Activated T-helper 2 cell treated with anti-CD3 and anti-CD28 coated beads, Interferon-gamma antibody, Interleukin-2, Interleukin-4, amounts not matched to agents 10 μg/mL and 5 μg/mL and 100 μg/mL, durations not matched to agents 14 hours and 24 hours and 36 hours (primary cell): ENCODE measurements at regions not wholly inside any gene's neighbourhood (a gene's known extent, or its start where the extent isn't known, plus 50 kb on each side); places are given as distances from the start of the nearest gene placed in this dataset.

Source experiments
- DNase-seq: peaks from one replicate; pipeline ENCODE4 v3.0.0; 2021; ENCODE audit warnings: low spot score
- H3K27ac Mint-ChIP-seq: one replicate; pipeline ENCODE4 v1.8.0; 2021; ENCODE audit warnings: mixed read lengths
- H3K27me3 Mint-ChIP-seq: one replicate; pipeline ENCODE4 v1.8.0; 2021; ENCODE audit warnings: low read depth, mixed read lengths
- H3K36me3 Mint-ChIP-seq: one replicate; pipeline ENCODE4 v1.8.0; 2021; ENCODE audit warnings: low read depth, mixed read lengths
- H3K4me1 Mint-ChIP-seq: one replicate; pipeline ENCODE4 v1.8.0; 2021; ENCODE audit warnings: low read depth, mixed read lengths
- H3K4me3 Mint-ChIP-seq: one replicate; pipeline ENCODE4 v1.8.0; 2021; ENCODE audit warnings: low read depth, mild to moderate bottlenecking, moderate library complexity, mixed read lengths
- H3K9me3 Mint-ChIP-seq: one replicate; pipeline ENCODE4 v1.8.0; 2021; ENCODE audit warnings: mixed read lengths
- intact Hi-C: fragments of 100-400 bp; cut with micrococcal nuclease; formaldehyde crosslinking; loops from one replicate; pipeline ENCODE4 v1.15.1; 2023

- DNase-seq = no peak
- no peak overlapping the region for H3K27ac Mint-ChIP-seq
- H3K4me3 Mint-ChIP-seq = no peak overlapping the region
- no peaks in the 10 kb centered on the region for H3K27me3 Mint-ChIP-seq
- no peaks in the 10 kb centered on the region for H3K4me1 Mint-ChIP-seq
- no peaks in the 10 kb centered on the region for H3K36me3 Mint-ChIP-seq
- intact Hi-C loops = no loop called here
- H3K9me3 Mint-ChIP-seq = no peaks in the 10 kb centered on the region
Observed at GRCh38 chr4:23481566-23481965, 408.3 kb downstream of the PPARGC1A start.

DNA sequence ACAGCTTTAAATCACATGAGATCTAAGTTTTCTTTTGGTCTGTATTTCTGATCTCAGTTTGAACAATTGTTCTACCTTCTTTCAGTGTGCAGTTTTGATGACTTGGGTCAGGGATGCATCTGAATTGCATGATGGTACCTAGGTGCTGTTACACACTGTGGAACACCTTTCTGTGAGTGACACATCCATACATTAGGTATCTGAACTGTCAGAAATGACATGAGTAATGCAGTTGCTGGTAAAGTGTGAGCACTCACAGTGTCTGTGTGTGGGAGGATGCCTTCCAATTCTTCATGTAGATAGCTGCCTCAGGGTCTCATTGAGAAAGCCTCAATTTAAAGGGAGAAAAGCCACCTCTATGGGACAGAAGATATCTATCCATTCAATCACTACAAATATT lies 411.9 kb downstream of the PPARGC1A start:
- H3K4me1 Mint-ChIP-seq = no peaks in the 10 kb centered on the region
- no peaks in the 10 kb centered on the region for H3K36me3 Mint-ChIP-seq
- intact Hi-C loops = no loop called here
- H3K27me3 Mint-ChIP-seq = no peaks in the 10 kb centered on the region
- DNase-seq = no peak
- no peaks in the 10 kb centered on the region for H3K9me3 Mint-ChIP-seq
- H3K4me3 Mint-ChIP-seq = no peak overlapping the region
- H3K27ac Mint-ChIP-seq = no peak overlapping the region

DNA sequence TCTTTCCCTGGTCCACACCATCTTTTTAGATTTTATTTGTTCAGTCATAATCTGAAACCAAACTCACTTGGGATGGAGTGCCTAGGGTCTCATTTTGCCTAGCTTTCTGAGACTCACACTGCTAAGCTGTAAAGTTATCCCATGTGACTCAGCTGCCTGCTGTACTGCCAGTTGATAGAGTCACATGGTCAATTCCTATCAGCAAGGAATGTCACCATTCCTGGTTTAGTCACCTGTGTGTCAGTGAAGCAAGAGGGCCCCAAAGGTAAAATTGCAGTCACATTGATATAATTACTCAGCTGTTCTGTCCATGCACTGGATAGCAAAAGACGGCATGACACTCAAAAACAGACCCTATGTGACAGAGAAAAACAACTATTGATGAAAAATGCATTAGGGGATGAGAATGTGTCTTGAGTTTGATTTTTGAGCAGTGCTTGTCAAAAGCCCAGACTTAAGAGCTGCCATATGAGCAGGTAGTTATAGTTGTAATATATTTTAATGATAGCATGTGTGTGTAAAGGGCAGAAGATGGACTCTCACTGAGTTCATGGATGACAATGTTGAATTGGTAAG lies 413.2 kb downstream of the PPARGC1A start:
- no peaks in the 10 kb centered on the region for H3K27me3 Mint-ChIP-seq
- no peaks in the 10 kb centered on the region for H3K36me3 Mint-ChIP-seq
- H3K4me1 Mint-ChIP-seq = no peaks in the 10 kb centered on the region
- no peak overlapping the region for H3K27ac Mint-ChIP-seq
- intact Hi-C loops = no loop called here
- no peak for DNase-seq
- H3K9me3 Mint-ChIP-seq = no peaks in the 10 kb centered on the region
- no peak overlapping the region for H3K4me3 Mint-ChIP-seq

DNA sequence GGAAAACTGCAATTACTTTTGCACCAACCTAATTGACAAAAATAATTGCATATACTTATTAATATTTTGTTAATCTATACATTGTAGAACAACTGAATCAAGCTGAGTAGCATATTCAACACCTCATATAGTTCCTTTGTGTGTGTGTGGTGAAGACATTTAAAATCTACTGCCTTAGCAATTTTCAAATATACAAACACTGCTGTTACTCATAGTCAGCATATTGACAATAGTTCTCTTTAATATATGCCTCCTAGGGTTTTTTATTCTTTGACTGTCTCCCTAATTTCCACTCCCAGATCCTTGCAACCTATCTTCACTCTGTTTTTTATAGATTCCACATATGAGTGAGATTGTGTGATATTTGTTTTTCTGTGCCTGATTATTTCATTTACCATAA lies 426.8 kb downstream of the PPARGC1A start:
- Mint-ChIP-seq H3K27ac (no peak overlapping the region), H3K9me3 (peaks cover 7% of the 10 kb centered on the region), H3K4me3 (no peak overlapping the region), H3K4me1 (no peaks in the 10 kb centered on the region), H3K36me3 (no peaks in the 10 kb centered on the region), H3K27me3 (no peaks in the 10 kb centered on the region)
- intact Hi-C loops = no loop called here
- no peak for DNase-seq

DNA sequence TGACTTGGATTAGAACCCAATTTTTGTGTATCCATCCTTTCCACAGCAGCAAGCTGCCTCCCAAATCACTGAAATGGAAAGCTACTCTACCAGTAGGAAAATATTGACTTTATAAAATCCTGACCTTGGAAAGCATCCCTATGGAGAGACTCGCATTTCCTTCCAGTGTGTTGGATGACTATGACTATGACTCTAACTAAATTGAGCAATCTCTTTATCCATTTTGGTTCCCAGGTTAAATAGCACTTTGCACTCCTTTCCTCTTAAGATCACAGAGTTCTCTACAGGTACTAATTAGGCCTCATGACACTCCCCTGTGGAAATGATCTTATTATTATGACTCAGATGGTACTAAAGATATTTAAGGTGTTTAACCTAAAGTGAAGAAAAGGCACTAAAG lies 431.8 kb downstream of the PPARGC1A start:
- DNase-seq = no peak
- no peak overlapping the region for H3K27ac Mint-ChIP-seq
- H3K9me3 Mint-ChIP-seq = no peaks in the 10 kb centered on the region
- intact Hi-C loops = no loop called here
- H3K4me3 Mint-ChIP-seq = no peak overlapping the region
- no peaks in the 10 kb centered on the region for H3K27me3 Mint-ChIP-seq
- H3K36me3 Mint-ChIP-seq = no peaks in the 10 kb centered on the region
- H3K4me1 Mint-ChIP-seq = no peaks in the 10 kb centered on the region

DNA sequence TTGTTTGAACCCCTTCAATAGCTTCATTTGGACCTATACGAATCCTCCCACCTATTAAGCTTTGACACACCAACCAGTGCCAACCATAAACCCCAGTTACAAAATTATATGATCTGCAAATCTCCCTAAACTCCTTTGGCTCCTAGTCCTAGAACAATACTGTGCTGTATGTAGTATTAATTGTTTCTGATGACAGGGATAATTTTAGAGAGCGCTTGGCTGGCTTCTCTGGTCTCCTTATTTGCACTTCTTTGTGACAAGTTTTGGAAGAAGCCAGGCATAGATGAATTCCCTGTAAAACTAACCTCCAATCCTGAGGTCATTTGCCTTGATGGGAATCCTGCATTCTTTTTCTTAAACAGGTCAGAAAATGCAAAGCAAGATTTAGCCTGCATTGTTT lies 433.0 kb downstream of the PPARGC1A start:
- H3K36me3 Mint-ChIP-seq = no peaks in the 10 kb centered on the region
- DNase-seq = no peak
- no peaks in the 10 kb centered on the region for H3K9me3 Mint-ChIP-seq
- no peaks in the 10 kb centered on the region for H3K4me1 Mint-ChIP-seq
- intact Hi-C loops = no loop called here
- no peaks in the 10 kb centered on the region for H3K27me3 Mint-ChIP-seq
- no peak overlapping the region for H3K27ac Mint-ChIP-seq
- H3K4me3 Mint-ChIP-seq = no peak overlapping the region

DNA sequence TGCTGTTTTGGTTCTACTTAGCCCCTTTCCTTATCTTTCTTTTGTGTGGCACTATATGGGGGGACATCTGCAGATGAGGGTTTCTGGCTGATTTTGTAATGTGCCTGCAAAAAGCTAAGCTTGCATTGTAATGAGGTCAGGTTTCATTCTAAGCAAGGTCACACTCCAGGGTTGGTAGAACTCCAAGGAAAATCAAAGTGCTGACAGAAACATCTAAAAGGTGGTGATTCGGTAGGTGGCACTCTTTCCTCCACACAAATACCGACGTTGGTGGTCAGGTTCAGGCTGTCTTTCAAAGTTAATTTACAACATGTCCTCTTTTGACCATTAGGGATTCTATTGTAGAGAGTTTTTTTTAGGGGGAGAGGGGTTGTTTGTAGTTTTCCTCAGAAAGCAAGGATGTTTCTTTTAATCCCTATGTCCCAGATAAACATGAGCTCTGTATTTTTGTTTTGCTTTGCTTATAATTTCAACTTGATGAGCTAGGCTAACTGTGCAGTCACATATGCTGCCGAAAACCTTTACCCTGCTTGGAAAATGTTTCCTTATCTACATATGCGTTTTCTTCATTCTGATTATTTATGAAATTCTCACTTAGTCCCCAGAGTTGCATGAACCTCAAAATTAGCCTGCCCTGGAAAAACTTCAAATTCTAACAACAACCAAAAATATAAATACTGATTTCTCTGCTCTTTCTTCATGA lies 434.2 kb downstream of the PPARGC1A start:
- Mint-ChIP-seq H3K36me3 (no peaks in the 10 kb centered on the region), H3K4me1 (no peaks in the 10 kb centered on the region), H3K9me3 (no peaks in the 10 kb centered on the region), H3K4me3 (no peak overlapping the region), H3K27ac (no peak overlapping the region), H3K27me3 (no peaks in the 10 kb centered on the region)
- intact Hi-C loops = no loop called here
- DNase-seq = no peak

DNA sequence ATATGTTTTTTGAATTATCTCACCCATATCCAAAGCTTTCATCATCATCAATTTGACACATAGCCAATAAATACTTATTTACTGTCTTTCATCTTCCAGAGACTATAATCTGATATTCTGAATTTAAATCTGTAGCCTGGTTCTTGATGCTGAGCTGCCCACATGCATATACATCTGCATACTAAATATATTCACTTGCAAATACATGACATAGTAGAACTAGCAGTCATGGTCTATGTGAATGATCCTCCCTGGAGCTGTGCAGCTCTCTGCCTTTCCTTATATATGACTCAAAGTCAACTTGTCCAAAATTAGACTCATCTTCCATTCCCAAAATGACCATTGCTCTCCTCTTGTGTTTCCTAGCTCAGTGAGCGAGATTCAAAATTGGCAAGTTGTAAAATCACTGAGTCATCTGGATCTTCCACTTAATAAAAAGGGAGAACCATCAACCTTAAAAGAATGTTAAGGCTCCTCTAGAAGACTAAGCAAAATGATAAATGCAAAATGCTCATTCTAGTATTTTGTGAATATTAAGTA lies 448.2 kb downstream of the PPARGC1A start:
- H3K9me3 Mint-ChIP-seq = no peaks in the 10 kb centered on the region
- no peaks in the 10 kb centered on the region for H3K36me3 Mint-ChIP-seq
- DNase-seq = no peak
- H3K27ac Mint-ChIP-seq = no peak overlapping the region
- H3K27me3 Mint-ChIP-seq = no peaks in the 10 kb centered on the region
- intact Hi-C loops = no loop called here
- no peak overlapping the region for H3K4me3 Mint-ChIP-seq
- H3K4me1 Mint-ChIP-seq = no peaks in the 10 kb centered on the region

DNA sequence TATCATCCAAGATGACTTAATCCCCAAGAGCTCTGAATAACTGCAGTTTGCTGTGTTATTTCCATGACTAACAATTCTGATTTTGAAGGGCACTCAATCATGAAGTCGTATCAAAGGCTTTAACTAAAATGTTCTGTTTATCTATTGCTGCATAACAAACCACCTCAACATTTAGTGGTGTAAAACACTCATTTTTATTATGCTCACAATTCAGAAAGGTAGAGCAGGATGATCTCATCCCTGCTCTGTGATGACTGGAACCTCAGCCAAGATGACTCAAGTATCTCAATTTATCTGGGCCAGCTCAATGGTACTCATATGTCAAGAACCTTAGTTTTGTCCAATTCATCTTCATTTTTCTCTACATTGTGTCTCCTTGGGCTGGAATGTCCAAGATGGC lies 451.1 kb downstream of the PPARGC1A start:
- no peaks in the 10 kb centered on the region for H3K4me1 Mint-ChIP-seq
- H3K27me3 Mint-ChIP-seq = no peaks in the 10 kb centered on the region
- H3K36me3 Mint-ChIP-seq = no peaks in the 10 kb centered on the region
- no peaks in the 10 kb centered on the region for H3K9me3 Mint-ChIP-seq
- no peak overlapping the region for H3K27ac Mint-ChIP-seq
- H3K4me3 Mint-ChIP-seq = no peak overlapping the region
- intact Hi-C loops = no loop called here
- DNase-seq = no peak

DNA sequence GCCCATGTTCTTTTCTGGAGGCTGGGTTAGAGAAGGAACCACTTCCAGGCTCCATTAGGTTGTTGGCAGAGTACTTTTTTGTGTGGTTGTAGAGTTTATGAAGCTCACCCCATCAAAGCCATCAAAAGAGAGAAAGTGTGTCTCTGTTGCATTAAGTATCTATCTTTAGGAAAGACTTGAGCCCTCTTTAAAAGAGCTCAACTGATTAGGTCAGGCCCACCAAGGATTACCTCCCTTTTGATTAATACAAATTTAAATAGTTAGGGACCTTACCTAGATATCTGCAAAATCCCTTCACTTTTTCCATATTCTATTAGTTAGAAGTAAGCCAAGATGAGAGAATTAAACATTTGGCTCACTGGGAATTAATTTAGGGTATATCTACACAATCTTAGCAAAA lies 460.4 kb downstream of the PPARGC1A start:
- Mint-ChIP-seq H3K36me3 (no peaks in the 10 kb centered on the region), H3K4me1 (peaks cover 2% of the 10 kb centered on the region), H3K27me3 (no peaks in the 10 kb centered on the region), H3K4me3 (no peak overlapping the region), H3K9me3 (no peaks in the 10 kb centered on the region), H3K27ac (no peak overlapping the region)
- no peak for DNase-seq
- intact Hi-C loops = no loop called here

- DNase-seq = no peak
- H3K4me1 Mint-ChIP-seq = peaks cover 2% of the 10 kb centered on the region
- no peak overlapping the region for H3K27ac Mint-ChIP-seq
- H3K36me3 Mint-ChIP-seq = no peaks in the 10 kb centered on the region
- H3K4me3 Mint-ChIP-seq = no peak overlapping the region
- H3K27me3 Mint-ChIP-seq = no peaks in the 10 kb centered on the region
- no peaks in the 10 kb centered on the region for H3K9me3 Mint-ChIP-seq
- intact Hi-C loops = no loop called here
Observed at GRCh38 chr4:23425570-23425969, 464.3 kb downstream of the PPARGC1A start.

DNA sequence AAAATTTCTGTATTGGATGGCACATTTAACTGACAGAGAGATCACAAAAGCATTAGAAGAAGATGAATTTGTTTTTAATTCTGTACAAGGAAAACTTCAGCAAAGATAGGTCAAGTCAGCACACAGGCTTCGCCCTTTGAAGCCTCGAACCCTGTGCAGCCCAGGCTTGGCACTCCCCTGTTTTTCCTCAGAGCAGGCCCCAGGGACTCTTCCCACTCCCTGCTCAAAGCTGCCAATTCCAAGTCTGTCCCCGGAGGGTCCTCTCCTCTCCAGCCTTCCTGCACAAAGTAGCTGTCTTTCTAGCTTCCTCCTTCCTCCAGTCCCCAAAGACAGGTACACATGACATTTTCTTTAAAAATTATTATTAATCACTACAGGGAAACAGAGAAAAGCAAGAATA lies 466.3 kb downstream of the PPARGC1A start:
- intact Hi-C loops = no loop called here
- DNase-seq = no peak
- H3K27me3 Mint-ChIP-seq = no peaks in the 10 kb centered on the region
- no peak overlapping the region for H3K4me3 Mint-ChIP-seq
- H3K27ac Mint-ChIP-seq = no peak overlapping the region
- H3K4me1 Mint-ChIP-seq = peaks cover 2% of the 10 kb centered on the region
- no peaks in the 10 kb centered on the region for H3K9me3 Mint-ChIP-seq
- no peaks in the 10 kb centered on the region for H3K36me3 Mint-ChIP-seq

- peaks cover 2% of the 10 kb centered on the region for H3K4me1 Mint-ChIP-seq
- H3K4me3 Mint-ChIP-seq = no peak overlapping the region
- no peaks in the 10 kb centered on the region for H3K36me3 Mint-ChIP-seq
- no peak for DNase-seq
- H3K27me3 Mint-ChIP-seq = no peaks in the 10 kb centered on the region
- H3K27ac Mint-ChIP-seq = no peak overlapping the region
- no peaks in the 10 kb centered on the region for H3K9me3 Mint-ChIP-seq
- intact Hi-C loops = no loop called here
Observed at GRCh38 chr4:23422878-23423277, 467.0 kb downstream of the PPARGC1A start.
